ENCODE measurements at regions not wholly inside any gene's neighbourhood (a gene's known extent, or its start where the extent isn't known, plus 50 kb on each side); places are given as distances from the start of the nearest gene placed in this dataset.
"Not testable (repeated sequence)": the region's sequence is repeated elsewhere in the genome, so short reads cannot be mapped to it uniquely, and the experiment has no call there.

DNA sequence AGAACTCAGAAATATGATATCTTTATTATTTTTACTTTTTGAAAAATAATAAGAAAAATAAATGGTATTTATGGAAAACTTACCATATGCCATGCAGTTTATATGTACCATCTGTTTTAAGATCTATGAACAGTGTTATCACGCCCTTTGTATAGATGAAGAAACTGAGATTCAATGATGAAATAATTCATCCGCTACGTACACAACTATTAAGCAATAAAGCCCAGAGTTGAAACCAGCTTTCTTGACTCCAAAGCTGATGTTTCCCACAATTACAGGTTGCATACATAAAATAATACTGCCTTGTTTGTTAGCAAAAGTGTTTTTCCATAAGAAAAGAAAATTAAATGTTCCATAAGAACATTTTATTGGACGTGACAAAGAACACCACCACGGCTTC is 67.2 kb upstream of the BCL6 start:
- H3K27me3 ChIP-seq = no peaks in the 10 kb centered on the region
- no peak overlapping the region for H3K4me3 ChIP-seq
- TF ChIP-seq, protein P1, sequence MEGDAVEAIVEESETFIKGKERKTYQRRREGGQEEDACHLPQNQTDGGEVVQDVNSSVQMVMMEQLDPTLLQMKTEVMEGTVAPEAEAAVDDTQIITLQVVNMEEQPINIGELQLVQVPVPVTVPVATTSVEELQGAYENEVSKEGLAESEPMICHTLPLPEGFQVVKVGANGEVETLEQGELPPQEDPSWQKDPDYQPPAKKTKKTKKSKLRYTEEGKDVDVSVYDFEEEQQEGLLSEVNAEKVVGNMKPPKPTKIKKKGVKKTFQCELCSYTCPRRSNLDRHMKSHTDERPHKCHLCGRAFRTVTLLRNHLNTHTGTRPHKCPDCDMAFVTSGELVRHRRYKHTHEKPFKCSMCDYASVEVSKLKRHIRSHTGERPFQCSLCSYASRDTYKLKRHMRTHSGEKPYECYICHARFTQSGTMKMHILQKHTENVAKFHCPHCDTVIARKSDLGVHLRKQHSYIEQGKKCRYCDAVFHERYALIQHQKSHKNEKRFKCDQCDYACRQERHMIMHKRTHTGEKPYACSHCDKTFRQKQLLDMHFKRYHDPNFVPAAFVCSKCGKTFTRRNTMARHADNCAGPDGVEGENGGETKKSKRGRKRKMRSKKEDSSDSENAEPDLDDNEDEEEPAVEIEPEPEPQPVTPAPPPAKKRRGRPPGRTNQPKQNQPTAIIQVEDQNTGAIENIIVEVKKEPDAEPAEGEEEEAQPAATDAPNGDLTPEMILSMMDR (IDR thresholded peaks at IDR 0.05) = no peak
- H3K27ac ChIP-seq = no peak overlapping the region
- intact Hi-C loops (cut with DNase I) = no loop called here
- H3K36me3 ChIP-seq = no peaks in the 10 kb centered on the region
- no peaks in the 10 kb centered on the region for H3K9me3 ChIP-seq
- DNase-seq = no peak
- no peaks in the 10 kb centered on the region for H3K4me1 ChIP-seq
- ATAC-seq = no peak

DNA sequence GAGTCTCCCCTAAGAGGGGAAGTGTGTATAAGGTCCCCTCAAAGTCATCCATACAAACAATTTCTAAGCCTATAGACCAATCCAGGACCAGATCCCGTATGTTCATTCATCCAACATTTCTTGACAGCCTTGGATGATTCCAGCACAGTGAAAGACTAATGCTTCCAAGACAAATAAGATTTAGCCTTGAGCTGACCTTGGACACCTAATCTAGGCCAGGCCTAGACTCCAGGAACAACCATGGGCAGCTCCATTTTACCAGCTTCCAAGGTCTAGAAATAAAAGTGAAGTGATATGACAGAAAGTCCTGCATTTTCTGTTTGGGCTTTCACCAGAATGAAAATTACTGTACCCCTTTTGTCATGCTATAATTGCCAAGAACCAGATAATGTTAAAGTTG is 67.9 kb upstream of the BCL6 start:
- intact Hi-C loops (cut with DNase I) = no loop called here
- ATAC-seq (no peak), DNase-seq (no peak)
- H3K36me3 ChIP-seq = no peaks in the 10 kb centered on the region
- no peaks in the 10 kb centered on the region for H3K9me3 ChIP-seq
- TF ChIP-seq, protein P1 (IDR thresholded peaks at IDR 0.05) = no peak
- no peak overlapping the region for H3K4me3 ChIP-seq
- no peaks in the 10 kb centered on the region for H3K27me3 ChIP-seq
- no peak overlapping the region for H3K27ac ChIP-seq
- H3K4me1 ChIP-seq = no peaks in the 10 kb centered on the region

DNA sequence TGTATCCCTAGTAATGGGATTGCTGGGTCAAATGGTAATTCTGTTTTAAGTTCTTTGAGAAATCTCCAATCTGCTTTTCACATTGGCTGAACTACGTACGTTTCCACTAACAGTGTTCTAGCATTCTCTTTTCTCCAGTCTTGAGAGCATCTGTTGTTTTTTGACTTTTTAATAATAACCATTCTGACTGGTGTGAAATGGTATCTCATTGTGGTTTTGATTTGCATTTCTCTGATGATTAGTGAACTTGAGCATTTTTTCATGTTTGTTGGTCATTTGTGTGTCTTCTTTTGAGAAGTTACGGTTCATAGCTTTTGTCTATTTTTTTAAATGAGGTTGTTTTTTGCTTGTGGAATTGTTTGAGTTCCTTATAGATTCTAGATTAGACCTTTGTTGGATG is 72.5 kb upstream of the BCL6 start:
- H3K4me1 ChIP-seq; H3K27ac ChIP-seq; H3K27me3 ChIP-seq; H3K36me3 ChIP-seq; DNase-seq; H3K4me3 ChIP-seq; ATAC-seq; intact Hi-C loops (cut with DNase I); H3K9me3 ChIP-seq: not testable (repeated sequence)

DNA sequence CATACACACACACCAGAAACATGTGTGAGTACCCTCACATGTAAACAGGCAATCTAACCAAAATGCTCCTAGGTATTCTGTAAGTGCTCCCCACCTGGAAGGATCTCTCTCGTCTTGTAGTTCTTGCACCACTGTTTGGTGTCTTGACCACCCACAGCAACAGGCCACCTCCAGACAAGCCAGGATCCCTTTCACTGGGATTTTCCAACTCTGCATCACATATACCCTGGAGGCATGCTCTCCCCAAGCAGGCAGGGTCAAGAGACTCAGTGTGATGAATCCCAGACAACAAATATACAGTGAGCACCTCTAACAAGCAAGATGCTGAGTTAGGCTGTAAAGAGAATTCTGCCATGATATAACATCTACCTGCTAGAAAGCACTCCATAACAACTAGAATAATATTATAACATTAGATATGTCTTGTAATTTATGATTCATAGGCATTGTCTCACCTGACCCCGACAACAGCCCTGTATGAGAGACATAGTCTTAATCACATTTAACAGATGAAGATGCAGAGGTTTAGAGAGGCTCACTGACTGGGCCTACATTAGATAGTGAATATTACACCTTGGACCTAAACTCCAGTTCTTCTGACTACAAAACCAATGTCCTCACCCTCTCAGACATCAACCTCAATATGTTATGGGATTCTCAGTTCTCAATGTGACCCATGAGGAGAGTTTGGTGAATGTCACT is 76.5 kb upstream of the BCL6 start:
- no peak overlapping the region for H3K4me3 ChIP-seq
- intact Hi-C loops (cut with DNase I) = no loop called here
- no peaks in the 10 kb centered on the region for H3K27me3 ChIP-seq
- no peaks in the 10 kb centered on the region for H3K36me3 ChIP-seq
- H3K27ac ChIP-seq = no peak overlapping the region
- H3K9me3 ChIP-seq = no peaks in the 10 kb centered on the region
- TF ChIP-seq, protein P1 (IDR thresholded peaks at IDR 0.05) = no peak
- ATAC-seq = no peak
- DNase-seq = no peak
- no peaks in the 10 kb centered on the region for H3K4me1 ChIP-seq

DNA sequence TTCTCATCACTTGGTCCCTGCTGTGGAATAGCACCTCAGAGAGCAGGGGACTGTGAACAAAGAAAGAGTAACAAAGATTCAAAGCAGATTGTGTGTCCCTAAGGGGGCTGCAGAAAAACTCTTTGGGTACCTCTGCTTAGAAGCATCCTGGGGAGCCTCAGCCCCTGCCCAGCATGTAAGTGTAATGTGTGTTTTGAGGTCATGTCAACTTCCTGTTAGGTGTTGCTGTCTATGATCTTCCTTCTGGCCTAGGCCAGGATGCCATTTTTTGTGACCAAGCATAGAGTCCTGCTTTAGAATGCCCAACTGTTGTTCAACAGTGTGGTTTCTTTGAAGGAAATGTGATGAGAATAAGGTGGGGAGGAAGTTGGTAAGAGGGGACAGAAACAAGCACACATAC is 77.1 kb upstream of the BCL6 start:
- H3K4me1 ChIP-seq = no peaks in the 10 kb centered on the region
- ATAC-seq = no peak
- no peaks in the 10 kb centered on the region for H3K36me3 ChIP-seq
- intact Hi-C loops (cut with DNase I) = no loop called here
- no peak overlapping the region for H3K27ac ChIP-seq
- no peak overlapping the region for H3K4me3 ChIP-seq
- TF ChIP-seq, protein P1 (IDR thresholded peaks at IDR 0.05) = no peak
- H3K9me3 ChIP-seq = no peaks in the 10 kb centered on the region
- DNase-seq = no peak
- no peaks in the 10 kb centered on the region for H3K27me3 ChIP-seq

DNA sequence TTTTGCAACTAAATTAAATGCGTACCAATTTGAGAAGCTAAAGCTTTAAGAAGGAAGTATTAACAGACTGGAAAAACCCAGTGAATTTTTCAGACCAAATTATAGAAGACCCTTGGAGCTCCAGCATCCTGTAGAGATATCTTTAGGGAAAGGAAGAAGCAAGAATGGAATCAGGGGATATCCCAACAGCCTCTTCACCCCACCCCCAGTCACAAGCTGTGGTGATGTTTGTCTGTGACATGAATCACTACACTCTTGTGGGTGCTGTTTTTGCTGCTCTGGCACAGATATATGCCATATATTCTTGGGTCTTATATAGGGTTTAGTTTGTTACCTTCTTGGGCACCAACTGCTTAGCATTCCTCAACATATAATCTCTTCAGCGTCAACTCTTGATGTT is 78.5 kb upstream of the BCL6 start:
- H3K27ac ChIP-seq = no peak overlapping the region
- H3K4me3 ChIP-seq = no peak overlapping the region
- no peaks in the 10 kb centered on the region for H3K9me3 ChIP-seq
- DNase-seq (no peak), ATAC-seq (no peak)
- no peaks in the 10 kb centered on the region for H3K4me1 ChIP-seq
- H3K27me3 ChIP-seq = no peaks in the 10 kb centered on the region
- TF ChIP-seq, protein P1 (IDR thresholded peaks at IDR 0.05) = no peak
- no peaks in the 10 kb centered on the region for H3K36me3 ChIP-seq
- intact Hi-C loops (cut with DNase I) = no loop called here

Measured in upper lobe of right lung (tissue), 1 donor.